A673 (cell line): ENCODE measurements at regions not wholly inside any gene's neighbourhood (a gene's known extent, or its start where the extent isn't known, plus 50 kb on each side); places are given as distances from the start of the nearest gene placed in this dataset.

ENCODE experiments used
- BruUV-seq: library from RNA; stranded (reverse); fragments of 400-500 nt; replicated peaks from 2 replicates; lab custom pipeline; 2021; lab: Mats Ljungman, UMichigan
- CTCF ChIA-PET: fragments of 300-600 bp; sonication (Branson Sonifier 250); formaldehyde crosslinking; loops from one replicate; lab custom pipeline; 2022; ENCODE audit warnings: antibody characterized with exemption; lab: Charles Lee
- POLR2A ChIA-PET: fragments of 300-600 bp; sonication (Branson Sonifier 250); formaldehyde crosslinking; loops from one replicate; lab custom pipeline; 2022; ENCODE audit warnings: antibody characterized with exemption; ENCODE audit not compliant: low non-redundant PET; lab: Charles Lee
- DNase-seq: peaks from one replicate; pipeline ENCODE4 v3.0.0-alpha.2; 2015; ENCODE audit warnings: low spot score
- H3K27ac ChIP-seq: fragments of 200-600 bp; sonication (generic); 2 replicates; pipeline ENCODE4 v1.5.1; 2016; ENCODE audit warnings: mixed run types, low read depth, mild to moderate bottlenecking, mixed read lengths, antibody characterized with exemption, low read length; ENCODE audit not compliant: poor library complexity, severe bottlenecking
- H3K27me3 ChIP-seq: fragments of 200-600 bp; sonication (generic); replicated peaks from 2 replicates; pipeline ENCODE4 v1.6.1; 2017; ENCODE audit warnings: mixed run types, low read depth, mild to moderate bottlenecking, mixed read lengths, antibody characterized with exemption, low read length; ENCODE audit not compliant: insufficient read depth, poor library complexity
- H3K36me3 ChIP-seq: fragments of 200-600 bp; sonication (generic); 2 replicates; pipeline ENCODE4 v1.6.1; 2016; ENCODE audit warnings: mixed run types, mild to moderate bottlenecking, mixed read lengths, antibody characterized with exemption, low read length; ENCODE audit not compliant: insufficient read depth, poor library complexity, severe bottlenecking
- H3K4me1 ChIP-seq: fragments of 200-600 bp; sonication (generic); 2 replicates; pipeline ENCODE4 v1.6.1; 2017; ENCODE audit warnings: mixed run types, mild to moderate bottlenecking, mixed read lengths, antibody characterized with exemption, low read length; ENCODE audit not compliant: insufficient read depth, poor library complexity, severe bottlenecking
- H3K4me3 ChIP-seq: fragments of 200-600 bp; sonication (generic); 2 replicates; pipeline ENCODE4 v1.5.1; 2016; ENCODE audit warnings: low read depth, mixed run types, mild to moderate bottlenecking, mixed read lengths, low read length; ENCODE audit not compliant: poor library complexity, severe bottlenecking
- H3K9me3 ChIP-seq: fragments of 200-600 bp; sonication (generic); 2 replicates; pipeline ENCODE4 v1.6.1; 2016; ENCODE audit warnings: mixed run types, low read depth, mild to moderate bottlenecking, mixed read lengths, antibody characterized with exemption, low read length; ENCODE audit not compliant: poor library complexity, severe bottlenecking
- CTCF ChIP-seq: fragments of 300-800, 200-600 bp; sonication (generic); conservative IDR thresholded peaks from 2 replicates; pipeline ENCODE4 v1.5.1; 2017; ENCODE audit warnings: low read depth, mild to moderate bottlenecking, antibody characterized with exemption, low read length, moderate library complexity, mixed read lengths
- EZH2 ChIP-seq: fragments of 200-600 bp; sonication (generic); IDR thresholded peaks from 2 replicates; pipeline ENCODE4 v1.6.1; 2017; ENCODE audit warnings: borderline replicate concordance, low read depth, mild to moderate bottlenecking, mixed read lengths, antibody characterized with exemption, low read length; ENCODE audit not compliant: poor library complexity, severe bottlenecking
- intact Hi-C: fragments of 100-400 bp; cut with micrococcal nuclease; formaldehyde crosslinking; loops from one replicate; pipeline ENCODE4 v1.10.0; 2022; ENCODE audit not compliant: unreplicated experiment

GRCh38 chr3:17802950-17803349 lies 60.5 kb upstream of the TBC1D5 start:
- Histone ChIP-seq H3K27ac (no peak overlapping the region), H3K4me3 (no peak overlapping the region), H3K9me3 (no peaks in the 10 kb centered on the region), H3K27me3 (peaks cover 8% of the 10 kb centered on the region), H3K4me1 (no peaks in the 10 kb centered on the region), H3K36me3 (no peaks in the 10 kb centered on the region)
- BruUV-seq: no TSS peak
- CTCF ChIA-PET: no interaction called here
- no peak for DNase-seq
- POLR2A ChIA-PET: no interaction called here
- intact Hi-C loops: no loop called here
- TF ChIP-seq CTCF (no peak), EZH2 (no peak)

GRCh38 chr3:17801131-17801530 lies 58.7 kb upstream of the TBC1D5 start:
- CTCF ChIA-PET: no interaction called here
- H3K36me3 ChIP-seq: no peaks in the 10 kb centered on the region
- no peaks in the 10 kb centered on the region for H3K4me1 ChIP-seq
- no peak for DNase-seq
- peaks cover 8% of the 10 kb centered on the region for H3K27me3 ChIP-seq
- POLR2A ChIA-PET: no interaction called here
- intact Hi-C loops: no loop called here
- H3K4me3 ChIP-seq: no peak overlapping the region
- no peak overlapping the region for H3K27ac ChIP-seq
- TF ChIP-seq CTCF (no peak), EZH2 (no peak)
- H3K9me3 ChIP-seq: no peaks in the 10 kb centered on the region
- no TSS peak for BruUV-seq

- DNase-seq: no peak
- no peaks in the 10 kb centered on the region for H3K9me3 ChIP-seq
- H3K36me3 ChIP-seq: no peaks in the 10 kb centered on the region
- POLR2A ChIA-PET: interaction anchor here (0.6 kb wide), 1 partner anchor 148 kb away, joined by 4 read pairs; no protein-coding TSS in a partner anchor
- H3K27me3 ChIP-seq: peaks cover 8% of the 10 kb centered on the region
- no peaks in the 10 kb centered on the region for H3K4me1 ChIP-seq
- H3K4me3 ChIP-seq: no peak overlapping the region
- H3K27ac ChIP-seq: no peak overlapping the region
- BruUV-seq: no TSS peak
- CTCF ChIA-PET: interaction anchor here (0.5 kb wide), 1 partner anchor 903 kb away, joined by 5 read pairs; no protein-coding TSS in a partner anchor
- TF ChIP-seq EZH2: no peak
- no peak for TF ChIP-seq CTCF
- intact Hi-C loops: no loop called here
These were observed 57.8 kb upstream of the TBC1D5 start for GRCh38 chr3:17800232-17800631.
